ENCODE measurements at regions not wholly inside any gene's neighbourhood (a gene's known extent, or its start where the extent isn't known, plus 50 kb on each side); places are given as distances from the start of the nearest gene placed in this dataset.

GRCh38 chr3:154818676-154819255 lies 261.4 kb upstream of the MME start:
- TF ChIP-seq CTCF (conservative IDR thresholded peaks at IDR 0.05) (no peak), EZH2 (IDR thresholded peaks at IDR 0.05; ENCODE audit: low read depth) (no peak)

All from PC-9 (cell line).